Brain microvascular endothelial cell (primary cell): ENCODE measurements at regions not wholly inside any gene's neighbourhood (a gene's known extent, or its start where the extent isn't known, plus 50 kb on each side); places are given as distances from the start of the nearest gene placed in this dataset.

Experiments used
- DNase-seq: peaks from one replicate; pipeline ENCODE4 v3.0.0-alpha.2; 2020
- H3K27ac ChIP-seq: fragments of 250-450 bp; sonication (Bioruptor Pico); 2 replicates; pipeline ENCODE4 v1.5.1; 2020; ENCODE audit warnings: mild to moderate bottlenecking, moderate library complexity
- H3K27me3 ChIP-seq: fragments of 250-450 bp; sonication (Bioruptor Pico); replicated peaks from 2 replicates; pipeline ENCODE4 v1.5.1; 2020; ENCODE audit warnings: mild to moderate bottlenecking
- H3K36me3 ChIP-seq: fragments of 250-450 bp; sonication (Bioruptor Pico); replicated peaks from 2 replicates; pipeline ENCODE4 v1.5.1; 2020; ENCODE audit warnings: mild to moderate bottlenecking
- H3K4me3 ChIP-seq: 2 replicates; pipeline ENCODE4 v1.5.1; 2011; ENCODE audit warnings: low read depth, mild to moderate bottlenecking, control low read depth, low read length, moderate library complexity
- CTCF ChIP-seq: IDR thresholded peaks from 2 replicates; pipeline ENCODE4 v1.5.1; 2011; ENCODE audit warnings: low read depth, mild to moderate bottlenecking, moderate library complexity, low read length, control low read depth, inconsistent platforms; ENCODE audit errors: missing control alignments
- in situ Hi-C: cut with HindIII; loops from 2 replicates; pipeline ENCODE4 v1.10.0; 2017; ENCODE audit warnings: low sequenced_read_pairs, low pct_ligation_motif_present

GRCh38 chr5:56588636-56589480 is 226.5 kb upstream of the MAP3K1 start:
- Histone ChIP-seq H3K4me3 (no peak overlapping the region), H3K27me3 (no peaks in the 10 kb centered on the region), H3K36me3 (no peaks in the 10 kb centered on the region), H3K27ac (no peak overlapping the region)
- in situ Hi-C loops = no loop called here
- TF ChIP-seq CTCF = no peak
- no peak for DNase-seq

- no peak overlapping the region for H3K4me3 ChIP-seq
Measured at GRCh38 chr5:56588131-56588487, 227.2 kb upstream of the MAP3K1 start.

GRCh38 chr5:56587381-56588130 is 227.8 kb upstream of the MAP3K1 start:
- Histone ChIP-seq H3K36me3 (no peaks in the 10 kb centered on the region), H3K4me3 (no peak overlapping the region), H3K27me3 (no peaks in the 10 kb centered on the region), H3K27ac (no peak overlapping the region)
- in situ Hi-C loops = no loop called here
- no peak for DNase-seq
- TF ChIP-seq CTCF = no peak

More at GRCh38 chr5:56588131-56588487, 227.2 kb upstream of the MAP3K1 start:
- Histone ChIP-seq H3K36me3 (no peaks in the 10 kb centered on the region), H3K27ac (no peak overlapping the region), H3K27me3 (no peaks in the 10 kb centered on the region)
- no peak for DNase-seq
- no peak for TF ChIP-seq CTCF
- in situ Hi-C loops = no loop called here

- in situ Hi-C loops = no loop called here
- no peak for DNase-seq
- TF ChIP-seq CTCF = no peak
- H3K27ac ChIP-seq = no peak overlapping the region
- no peaks in the 10 kb centered on the region for H3K27me3 ChIP-seq
- no peaks in the 10 kb centered on the region for H3K36me3 ChIP-seq
- H3K4me3 ChIP-seq = no peak overlapping the region
Measured at GRCh38 chr5:56585999-56586691, 229.2 kb upstream of the MAP3K1 start.

GRCh38 chr5:56585461-56585860 is 229.9 kb upstream of the MAP3K1 start:
- H3K36me3 ChIP-seq = no peaks in the 10 kb centered on the region
- DNase-seq = no peak
- H3K27ac ChIP-seq = no peak overlapping the region
- in situ Hi-C loops = no loop called here
- H3K4me3 ChIP-seq = no peak overlapping the region
- H3K27me3 ChIP-seq = no peaks in the 10 kb centered on the region
- TF ChIP-seq CTCF = no peak
